GM12878 (cell line): ENCODE measurements at regions not wholly inside any gene's neighbourhood (a gene's known extent, or its start where the extent isn't known, plus 50 kb on each side); places are given as distances from the start of the nearest gene placed in this dataset.

Experiments used
- ATAC-seq: fragments of 200-7000 bp; cut with Tn5 transposase; 3 replicates; pipeline ENCODE4 v1.9.1; 2020; ENCODE audit warnings: mild to moderate bottlenecking, moderate library complexity
- BruUV-seq: library from RNA; stranded (reverse); fragments of 400-500 nt; replicated peaks from 2 replicates; lab custom pipeline; 2021; lab: Mats Ljungman, UMichigan
- CTCF ChIA-PET: fragments of 300-600 bp; sonication (Branson Sonifier 250); formaldehyde crosslinking; extraction: SDS; loops from one replicate; lab custom pipeline; 2021; ENCODE audit warnings: inconsistent platforms; lab: Yijun Ruan, JAX
- POLR2A ChIA-PET: fragments of 350-600 bp; formaldehyde crosslinking; extraction: SDS; loops from one replicate; lab custom pipeline; 2021; ENCODE audit warnings: inconsistent platforms; lab: Charles Lee
- RAD21 ChIA-PET: fragments of 300-600 bp; sonication (Branson Sonifier 250); formaldehyde crosslinking; loops from one replicate; lab custom pipeline; 2023; ENCODE audit warnings: antibody characterized with exemption; ENCODE audit not compliant: unreplicated experiment; lab: Charles Lee
- SMC1A ChIA-PET: fragments of 300-600 bp; sonication (Branson Sonifier 250); formaldehyde crosslinking; loops from one replicate; lab custom pipeline; 2023; ENCODE audit not compliant: unreplicated experiment, uncharacterized antibody; lab: Charles Lee
- DNase-seq: peaks from one replicate; pipeline ENCODE4 v3.0.0-alpha.2; 2011; ENCODE audit warnings: low read depth, low spot score
- FAIRE-seq: peaks from 3 replicates; lab custom pipeline; 2011; peaks lifted over from hg19 to GRCh38; lab: Jason Lieb, UNC
- H2AFZ ChIP-seq: 2 replicates; pipeline ENCODE4 v1.6.0; 2011; ENCODE audit warnings: low read depth, low read length, control low read depth; ENCODE audit not compliant: control insufficient read depth
- H3K27ac ChIP-seq: 2 replicates; pipeline ENCODE4 v1.5.1; 2011; ENCODE audit warnings: control low read depth; ENCODE audit not compliant: control insufficient read depth, insufficient read depth
- H3K27me3 ChIP-seq, 2 experiments: replicated peaks in 1 of 2; 2 replicates each; pipeline versions ENCODE4 v1.6.0 to v1.6.1; 2011; ENCODE audit warnings: low read length in 1 of 2; ENCODE audit not compliant: control insufficient read depth in 2 of 2, insufficient read depth in 2 of 2
- H3K36me3 ChIP-seq, 2 experiments: 2 replicates each; pipeline ENCODE4 v1.5.1; 2011; ENCODE audit warnings: low read length in 1 of 2; ENCODE audit not compliant: control insufficient read depth in 2 of 2, insufficient read depth in 2 of 2
- H3K4me1 ChIP-seq: 2 replicates; pipeline ENCODE4 v1.6.1; 2011; ENCODE audit warnings: mild to moderate bottlenecking, low read length, moderate library complexity, mixed read lengths; ENCODE audit not compliant: control insufficient read depth, insufficient read depth
- H3K4me2 ChIP-seq: 2 replicates; pipeline ENCODE4 v1.6.0; 2011; ENCODE audit warnings: control low read depth; ENCODE audit not compliant: control insufficient read depth, insufficient read depth
- H3K4me3 ChIP-seq: fragments of 200-600 bp; sonication (generic); 2 replicates; pipeline ENCODE4 v1.5.1; 2016
- H3K79me2 ChIP-seq: 2 replicates; pipeline ENCODE4 v1.6.0; 2011; ENCODE audit warnings: low read length; ENCODE audit not compliant: control insufficient read depth, insufficient read depth
- H3K9ac ChIP-seq: 2 replicates; pipeline ENCODE4 v1.8.0; 2011; ENCODE audit warnings: low read length, control low read depth, mixed read lengths; ENCODE audit not compliant: control insufficient read depth, insufficient read depth
- H3K9me3 ChIP-seq: replicated peaks from 3 replicates; pipeline ENCODE4 v1.5.1; 2011; ENCODE audit warnings: mild to moderate bottlenecking, low read length; ENCODE audit not compliant: control insufficient read depth, insufficient read depth
- H4K20me1 ChIP-seq: 2 replicates; pipeline ENCODE4 v1.6.0; 2011; ENCODE audit not compliant: control insufficient read depth, insufficient read depth
- BCL11A ChIP-seq: IDR thresholded peaks from 2 replicates; pipeline ENCODE4 v1.6.1; 2011; ENCODE audit warnings: low read depth, low read length
- GABPA ChIP-seq: IDR thresholded peaks from 2 replicates; pipeline ENCODE4 v1.6.1; 2014; ENCODE audit warnings: antibody characterized with exemption, low read depth, mild to moderate bottlenecking, inconsistent platforms
- MTA3 ChIP-seq: IDR thresholded peaks from 2 replicates; pipeline ENCODE4 v1.6.1; 2012; ENCODE audit warnings: low read length, inconsistent platforms, borderline replicate concordance
- NFIC ChIP-seq: IDR thresholded peaks from 2 replicates; pipeline ENCODE4 v1.6.1; 2012; ENCODE audit warnings: low read depth, mild to moderate bottlenecking, inconsistent platforms, low read length, moderate library complexity
- NFXL1 ChIP-seq: fragments of 450-650 bp; IDR thresholded peaks from 2 replicates; pipeline ENCODE4 v1.6.1; 2017; ENCODE audit warnings: antibody characterized with exemption, mild to moderate bottlenecking, borderline replicate concordance
- NRF1 ChIP-seq: conservative IDR thresholded peaks from 2 replicates; pipeline ENCODE4 v1.6.1; 2011; ENCODE audit warnings: mild to moderate bottlenecking, low read depth, low read length, improper control_type of control experiment
- RUNX3 ChIP-seq: IDR thresholded peaks from 2 replicates; pipeline ENCODE4 v1.6.1; 2012; ENCODE audit warnings: low read length, inconsistent platforms
- SIX5 ChIP-seq: IDR thresholded peaks from 2 replicates; pipeline ENCODE4 v1.6.1; 2011; ENCODE audit warnings: mild to moderate bottlenecking, low read depth, low read length, moderate library complexity; ENCODE audit not compliant: severe bottlenecking
- ZZZ3 ChIP-seq: IDR thresholded peaks from 2 replicates; pipeline ENCODE4 v1.6.1; 2011; ENCODE audit warnings: low read depth; ENCODE audit not compliant: control insufficient read depth, insufficient read length
- WGBS: methylation state at CpG from one replicate; pipeline ENCODE4 v1.1.6; 2016; ENCODE audit warnings: low lambda C conversion rate; ENCODE audit not compliant: insufficient replicate concordance, insufficient coverage; ENCODE audit errors: missing lambda C conversion rate; 5-methylcytosine and 5-hydroxymethylcytosine counted together
- in situ Hi-C: fragments of 300-500 bp; cut with MboI; formaldehyde crosslinking; loops from 9 replicates; pipeline ENCODE4 v1.14.3; 2018; ENCODE audit warnings: mixed read lengths
- intact Hi-C: fragments of 100-400 bp; cut with micrococcal nuclease; formaldehyde crosslinking; loops from one replicate; pipeline ENCODE4 v1.14.2; 2022; ENCODE audit not compliant: unreplicated experiment
- TF ChIP-seq, protein P1 (sequence below): fragments of 450-650 bp; IDR thresholded peaks from 2 replicates; pipeline ENCODE4 v1.6.1; 2017; ENCODE audit warnings: low read depth, mild to moderate bottlenecking, moderate library complexity
- TF ChIP-seq, protein P2 (sequence below): fragments of 450-650 bp; formaldehyde crosslinking; IDR thresholded peaks from 2 replicates; pipeline ENCODE4 v1.5.0; 2022; ENCODE audit warnings: mild to moderate bottlenecking, missing genetic modification characterization
- TF ChIP-seq, protein P3 (sequence below): fragments of 450-650 bp; IDR thresholded peaks from 2 replicates; pipeline ENCODE4 v1.6.1; 2017; ENCODE audit warnings: borderline replicate concordance
- TF ChIP-seq, protein P4 (sequence below): fragments of 450-650 bp; IDR thresholded peaks from 2 replicates; pipeline ENCODE4 v1.6.1; 2017; ENCODE audit warnings: mild to moderate bottlenecking, moderate library complexity

DNA sequence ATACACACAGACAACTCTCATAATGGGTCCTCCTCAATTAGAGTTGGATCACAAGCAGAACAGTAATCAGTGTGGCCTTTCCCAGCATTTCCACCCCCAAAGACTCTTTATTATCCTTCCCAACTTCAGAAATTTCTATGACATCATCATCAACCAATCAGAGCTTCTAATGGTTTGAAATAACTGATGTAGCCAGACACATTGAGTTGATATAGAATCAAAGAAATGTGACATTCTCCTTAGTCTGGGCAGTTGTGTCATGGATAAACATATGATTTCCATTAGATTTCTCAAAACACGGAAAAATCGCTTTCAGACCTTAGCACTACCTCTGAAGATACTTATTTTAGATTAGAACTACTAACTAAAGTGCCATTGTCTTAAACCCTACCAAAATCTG, 75.7 kb upstream of the NFIB start:
- no peak for FAIRE-seq
- SMC1A ChIA-PET = no interaction called here
- DNase-seq = no peak
- CTCF ChIA-PET = no interaction called here
- RAD21 ChIA-PET = no interaction called here
- POLR2A ChIA-PET = no interaction called here
- Histone ChIP-seq H3K4me2 (no peak overlapping the region), H3K36me3 (no peaks in the 10 kb centered on the region), H3K4me3 (no peak overlapping the region), H3K9ac (no peak overlapping the region), H4K20me1 (no peaks in the 10 kb centered on the region), H3K4me1 (no peaks in the 10 kb centered on the region), H3K9me3 (no peaks in the 10 kb centered on the region), H2AFZ (no peak overlapping the region), H3K27me3 (0 out of 4 replicates have a peak, but pooled peaks cover 0 to 2% of the 10 kb centered on the region in 2 experiments), H3K27ac (no peak overlapping the region), H3K79me2 (no peaks in the 10 kb centered on the region)
- ATAC-seq = no peak
- in situ Hi-C loops (no loop called here), intact Hi-C loops (no loop called here)
- 0% methylated on average over 2 of the region's 2 CpGs for WGBS
- no TSS peak for BruUV-seq
- TF ChIP-seq SIX5 = no peak
- TF ChIP-seq, protein P1, sequence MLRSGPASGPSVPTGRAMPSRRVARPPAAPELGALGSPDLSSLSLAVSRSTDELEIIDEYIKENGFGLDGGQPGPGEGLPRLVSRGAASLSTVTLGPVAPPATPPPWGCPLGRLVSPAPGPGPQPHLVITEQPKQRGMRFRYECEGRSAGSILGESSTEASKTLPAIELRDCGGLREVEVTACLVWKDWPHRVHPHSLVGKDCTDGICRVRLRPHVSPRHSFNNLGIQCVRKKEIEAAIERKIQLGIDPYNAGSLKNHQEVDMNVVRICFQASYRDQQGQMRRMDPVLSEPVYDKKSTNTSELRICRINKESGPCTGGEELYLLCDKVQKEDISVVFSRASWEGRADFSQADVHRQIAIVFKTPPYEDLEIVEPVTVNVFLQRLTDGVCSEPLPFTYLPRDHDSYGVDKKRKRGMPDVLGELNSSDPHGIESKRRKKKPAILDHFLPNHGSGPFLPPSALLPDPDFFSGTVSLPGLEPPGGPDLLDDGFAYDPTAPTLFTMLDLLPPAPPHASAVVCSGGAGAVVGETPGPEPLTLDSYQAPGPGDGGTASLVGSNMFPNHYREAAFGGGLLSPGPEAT = no peak
- TF ChIP-seq NFIC = no peak
- TF ChIP-seq NRF1 = no peak
- TF ChIP-seq NFXL1 = no peak
- TF ChIP-seq BCL11A = no peak
- no peak for TF ChIP-seq ZZZ3
- TF ChIP-seq, protein P2, sequence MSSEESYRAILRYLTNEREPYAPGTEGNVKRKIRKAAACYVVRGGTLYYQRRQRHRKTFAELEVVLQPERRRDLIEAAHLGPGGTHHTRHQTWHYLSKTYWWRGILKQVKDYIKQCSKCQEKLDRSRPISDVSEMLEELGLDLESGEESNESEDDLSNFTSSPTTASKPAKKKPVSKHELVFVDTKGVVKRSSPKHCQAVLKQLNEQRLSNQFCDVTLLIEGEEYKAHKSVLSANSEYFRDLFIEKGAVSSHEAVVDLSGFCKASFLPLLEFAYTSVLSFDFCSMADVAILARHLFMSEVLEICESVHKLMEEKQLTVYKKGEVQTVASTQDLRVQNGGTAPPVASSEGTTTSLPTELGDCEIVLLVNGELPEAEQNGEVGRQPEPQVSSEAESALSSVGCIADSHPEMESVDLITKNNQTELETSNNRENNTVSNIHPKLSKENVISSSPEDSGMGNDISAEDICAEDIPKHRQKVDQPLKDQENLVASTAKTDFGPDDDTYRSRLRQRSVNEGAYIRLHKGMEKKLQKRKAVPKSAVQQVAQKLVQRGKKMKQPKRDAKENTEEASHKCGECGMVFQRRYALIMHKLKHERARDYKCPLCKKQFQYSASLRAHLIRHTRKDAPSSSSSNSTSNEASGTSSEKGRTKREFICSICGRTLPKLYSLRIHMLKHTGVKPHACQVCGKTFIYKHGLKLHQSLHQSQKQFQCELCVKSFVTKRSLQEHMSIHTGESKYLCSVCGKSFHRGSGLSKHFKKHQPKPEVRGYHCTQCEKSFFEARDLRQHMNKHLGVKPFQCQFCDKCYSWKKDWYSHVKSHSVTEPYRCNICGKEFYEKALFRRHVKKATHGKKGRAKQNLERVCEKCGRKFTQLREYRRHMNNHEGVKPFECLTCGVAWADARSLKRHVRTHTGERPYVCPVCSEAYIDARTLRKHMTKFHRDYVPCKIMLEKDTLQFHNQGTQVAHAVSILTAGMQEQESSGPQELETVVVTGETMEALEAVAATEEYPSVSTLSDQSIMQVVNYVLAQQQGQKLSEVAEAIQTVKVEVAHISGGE (CRISPR knock-in tag) = no peak
- TF ChIP-seq, protein P3, sequence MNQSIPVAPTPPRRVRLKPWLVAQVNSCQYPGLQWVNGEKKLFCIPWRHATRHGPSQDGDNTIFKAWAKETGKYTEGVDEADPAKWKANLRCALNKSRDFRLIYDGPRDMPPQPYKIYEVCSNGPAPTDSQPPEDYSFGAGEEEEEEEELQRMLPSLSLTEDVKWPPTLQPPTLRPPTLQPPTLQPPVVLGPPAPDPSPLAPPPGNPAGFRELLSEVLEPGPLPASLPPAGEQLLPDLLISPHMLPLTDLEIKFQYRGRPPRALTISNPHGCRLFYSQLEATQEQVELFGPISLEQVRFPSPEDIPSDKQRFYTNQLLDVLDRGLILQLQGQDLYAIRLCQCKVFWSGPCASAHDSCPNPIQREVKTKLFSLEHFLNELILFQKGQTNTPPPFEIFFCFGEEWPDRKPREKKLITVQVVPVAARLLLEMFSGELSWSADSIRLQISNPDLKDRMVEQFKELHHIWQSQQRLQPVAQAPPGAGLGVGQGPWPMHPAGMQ = no peak
- no peak for TF ChIP-seq RUNX3
- TF ChIP-seq, protein P4, sequence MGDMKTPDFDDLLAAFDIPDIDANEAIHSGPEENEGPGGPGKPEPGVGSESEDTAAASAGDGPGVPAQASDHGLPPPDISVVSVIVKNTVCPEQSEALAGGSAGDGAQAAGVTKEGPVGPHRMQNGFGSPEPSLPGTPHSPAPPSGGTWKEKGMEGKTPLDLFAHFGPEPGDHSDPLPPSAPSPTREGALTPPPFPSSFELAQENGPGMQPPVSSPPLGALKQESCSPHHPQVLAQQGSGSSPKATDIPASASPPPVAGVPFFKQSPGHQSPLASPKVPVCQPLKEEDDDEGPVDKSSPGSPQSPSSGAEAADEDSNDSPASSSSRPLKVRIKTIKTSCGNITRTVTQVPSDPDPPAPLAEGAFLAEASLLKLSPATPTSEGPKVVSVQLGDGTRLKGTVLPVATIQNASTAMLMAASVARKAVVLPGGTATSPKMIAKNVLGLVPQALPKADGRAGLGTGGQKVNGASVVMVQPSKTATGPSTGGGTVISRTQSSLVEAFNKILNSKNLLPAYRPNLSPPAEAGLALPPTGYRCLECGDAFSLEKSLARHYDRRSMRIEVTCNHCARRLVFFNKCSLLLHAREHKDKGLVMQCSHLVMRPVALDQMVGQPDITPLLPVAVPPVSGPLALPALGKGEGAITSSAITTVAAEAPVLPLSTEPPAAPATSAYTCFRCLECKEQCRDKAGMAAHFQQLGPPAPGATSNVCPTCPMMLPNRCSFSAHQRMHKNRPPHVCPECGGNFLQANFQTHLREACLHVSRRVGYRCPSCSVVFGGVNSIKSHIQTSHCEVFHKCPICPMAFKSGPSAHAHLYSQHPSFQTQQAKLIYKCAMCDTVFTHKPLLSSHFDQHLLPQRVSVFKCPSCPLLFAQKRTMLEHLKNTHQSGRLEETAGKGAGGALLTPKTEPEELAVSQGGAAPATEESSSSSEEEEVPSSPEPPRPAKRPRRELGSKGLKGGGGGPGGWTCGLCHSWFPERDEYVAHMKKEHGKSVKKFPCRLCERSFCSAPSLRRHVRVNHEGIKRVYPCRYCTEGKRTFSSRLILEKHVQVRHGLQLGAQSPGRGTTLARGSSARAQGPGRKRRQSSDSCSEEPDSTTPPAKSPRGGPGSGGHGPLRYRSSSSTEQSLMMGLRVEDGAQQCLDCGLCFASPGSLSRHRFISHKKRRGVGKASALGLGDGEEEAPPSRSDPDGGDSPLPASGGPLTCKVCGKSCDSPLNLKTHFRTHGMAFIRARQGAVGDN = no peak
- no peak for TF ChIP-seq GABPA
- no peak for TF ChIP-seq MTA3
